ENCODE measurements at regions not wholly inside any gene's neighbourhood (a gene's known extent, or its start where the extent isn't known, plus 50 kb on each side); places are given as distances from the start of the nearest gene placed in this dataset.

- no peak for DNase-seq (ENCODE audit: low read depth, low spot score)
Observed at GRCh38 chr9:28007097-28007817, 434.0 kb upstream of the C9orf72 start.

GRCh38 chr9:28014212-28014611 lies 440.9 kb upstream of the C9orf72 start:
- no peak for DNase-seq (ENCODE audit: low read depth, low spot score)

GRCh38 chr9:28024676-28025075 lies 451.4 kb upstream of the C9orf72 start:
- no peak for DNase-seq (ENCODE audit: low read depth, low spot score)

GRCh38 chr9:28025186-28025585 lies 451.9 kb upstream of the C9orf72 start:
- DNase-seq (ENCODE audit: low read depth, low spot score): no peak

- DNase-seq (ENCODE audit: low read depth, low spot score): no peak
Observed at GRCh38 chr9:28031521-28032267, 458.4 kb upstream of the C9orf72 start.

- DNase-seq (ENCODE audit: low read depth, low spot score): no peak
Observed at GRCh38 chr9:28032268-28032590, 458.9 kb upstream of the C9orf72 start.

- DNase-seq (ENCODE audit: low read depth, low spot score): no peak
Observed at GRCh38 chr9:28034242-28034641, 461.0 kb upstream of the C9orf72 start.

- no peak for DNase-seq (ENCODE audit: low read depth, low spot score)
Observed at GRCh38 chr9:28037968-28038367, 464.7 kb upstream of the C9orf72 start.

GRCh38 chr9:28045051-28045450 lies 471.8 kb upstream of the C9orf72 start:
- DNase-seq (ENCODE audit: low read depth, low spot score): no peak

- no peak for DNase-seq (ENCODE audit: low read depth, low spot score)
Observed at GRCh38 chr9:28050046-28050445, 476.8 kb upstream of the C9orf72 start.

GRCh38 chr9:28050941-28051340 lies 477.7 kb upstream of the C9orf72 start:
- no peak for DNase-seq (ENCODE audit: low read depth, low spot score)

GRCh38 chr9:28051559-28052503 lies 478.6 kb upstream of the C9orf72 start:
- no peak for DNase-seq (ENCODE audit: low read depth, low spot score)

GRCh38 chr9:28053096-28053777 lies 480.0 kb upstream of the C9orf72 start:
- DNase-seq (ENCODE audit: low read depth, low spot score): no peak

- DNase-seq (ENCODE audit: low read depth, low spot score): no peak
Observed at GRCh38 chr9:28056006-28056405, 482.7 kb upstream of the C9orf72 start.

GRCh38 chr9:28056466-28056865 lies 483.2 kb upstream of the C9orf72 start:
- no peak for DNase-seq (ENCODE audit: low read depth, low spot score)

GRCh38 chr9:28059192-28059591 lies 485.9 kb upstream of the C9orf72 start:
- no peak for DNase-seq (ENCODE audit: low read depth, low spot score)

- DNase-seq (ENCODE audit: low read depth, low spot score): no peak
Observed at GRCh38 chr9:28064241-28064815, 491.0 kb upstream of the C9orf72 start.

- peak; percentile 46 for DNase-seq (ENCODE audit: low read depth, low spot score)
Observed at GRCh38 chr9:28073270-28073669, 500.0 kb upstream of the C9orf72 start.

GRCh38 chr9:28079677-28080076 lies 506.4 kb upstream of the C9orf72 start:
- DNase-seq (ENCODE audit: low read depth, low spot score): no peak

GRCh38 chr9:28082671-28083070 lies 509.4 kb upstream of the C9orf72 start:
- DNase-seq (ENCODE audit: low read depth, low spot score): no peak

GRCh38 chr9:28086881-28087280 lies 513.6 kb upstream of the C9orf72 start:
- no peak for DNase-seq (ENCODE audit: low read depth, low spot score)
